ENCODE measurements at regions not wholly inside any gene's neighbourhood (a gene's known extent, or its start where the extent isn't known, plus 50 kb on each side); places are given as distances from the start of the nearest gene placed in this dataset.

- Histone ChIP-seq H3K27me3 (ENCODE audit: control insufficient read depth, insufficient read depth, low read length) (peaks cover 19% of the 10 kb centered on the region), H3K4me2 (ENCODE audit: extremely low read depth, insufficient read depth, low read length) (no peak overlapping the region)
These were observed 162.6 kb upstream of the FHL2 start for GRCh38 chr2:105561401-105561800.

GRCh38 chr2:105560157-105560556 is 161.3 kb upstream of the FHL2 start:
- DNase-seq (ENCODE audit: low read depth in 2 of 2), result no peak
- no peak overlapping the region for H3K9ac ChIP-seq (ENCODE audit: insufficient read depth, low read length)
- H3K4me1 ChIP-seq (ENCODE audit: control insufficient read depth, extremely low read depth, insufficient read depth, low read length), result no peaks in the 10 kb centered on the region
- no peak overlapping the region for H2AFZ ChIP-seq (ENCODE audit: low read length)
- H3K27me3 ChIP-seq (ENCODE audit: control insufficient read depth, insufficient read depth, low read length), result peaks cover 21% of the 10 kb centered on the region
- H3K27ac ChIP-seq (ENCODE audit: insufficient read depth, low read length), result no peak overlapping the region
- H3K36me3 ChIP-seq (ENCODE audit: control insufficient read depth, insufficient read depth, low read length), result no peaks in the 10 kb centered on the region
- no peak for TF ChIP-seq CTCF (conservative IDR thresholded peaks at IDR 0.05 in 1 of 2, IDR thresholded peaks at IDR 0.05 in 1 of 2; ENCODE audit: low read depth in 1 of 2, low read length in 2 of 2)
- TF ChIP-seq EZH2 (IDR thresholded peaks at IDR 0.05; ENCODE audit: low read length, missing control alignments), result no peak
- no peak overlapping the region for H3K4me2 ChIP-seq (ENCODE audit: extremely low read depth, insufficient read depth, low read length)
- no peaks in the 10 kb centered on the region for H4K20me1 ChIP-seq (ENCODE audit: control insufficient read depth, extremely low read depth, insufficient read depth, low read length)
- H3K79me2 ChIP-seq (ENCODE audit: control insufficient read depth, insufficient read depth, low read length), result no peaks in the 10 kb centered on the region
- no peaks in the 10 kb centered on the region for H3K9me3 ChIP-seq (ENCODE audit: control insufficient read depth, insufficient read depth, low read depth, low read length)
- H3K4me3 ChIP-seq (replicated peaks in 1 of 4; ENCODE audit: control extremely low read depth in 1 of 4, insufficient read depth in 1 of 4, low read depth in 3 of 4, low read length in 4 of 4), result no peak overlapping the region

More at GRCh38 chr2:105561401-105561800, 162.6 kb upstream of the FHL2 start:
- no peak for TF ChIP-seq EZH2 (IDR thresholded peaks at IDR 0.05; ENCODE audit: low read length, missing control alignments)
- no peak for TF ChIP-seq CTCF (conservative IDR thresholded peaks at IDR 0.05 in 1 of 2, IDR thresholded peaks at IDR 0.05 in 1 of 2; ENCODE audit: low read depth in 1 of 2, low read length in 2 of 2)
- no peaks in the 10 kb centered on the region for H3K36me3 ChIP-seq (ENCODE audit: control insufficient read depth, insufficient read depth, low read length)
- no peaks in the 10 kb centered on the region for H3K4me1 ChIP-seq (ENCODE audit: control insufficient read depth, extremely low read depth, insufficient read depth, low read length)
- no peak overlapping the region for H3K9ac ChIP-seq (ENCODE audit: insufficient read depth, low read length)
- H4K20me1 ChIP-seq (ENCODE audit: control insufficient read depth, extremely low read depth, insufficient read depth, low read length), result no peaks in the 10 kb centered on the region
- no peaks in the 10 kb centered on the region for H3K9me3 ChIP-seq (ENCODE audit: control insufficient read depth, insufficient read depth, low read depth, low read length)
- H3K27ac ChIP-seq (ENCODE audit: insufficient read depth, low read length), result no peak overlapping the region
- no peaks in the 10 kb centered on the region for H3K79me2 ChIP-seq (ENCODE audit: control insufficient read depth, insufficient read depth, low read length)
- no peak overlapping the region for H3K4me3 ChIP-seq (replicated peaks in 1 of 4; ENCODE audit: control extremely low read depth in 1 of 4, insufficient read depth in 1 of 4, low read depth in 3 of 4, low read length in 4 of 4)
- H2AFZ ChIP-seq (ENCODE audit: low read length), result no peak overlapping the region
- no peak for DNase-seq (ENCODE audit: low read depth in 2 of 2)

- Histone ChIP-seq H3K4me1 (ENCODE audit: control insufficient read depth, extremely low read depth, insufficient read depth, low read length) (peaks cover 3% of the 10 kb centered on the region), H3K9me3 (ENCODE audit: control insufficient read depth, insufficient read depth, low read depth, low read length) (no peaks in the 10 kb centered on the region), H3K27me3 (ENCODE audit: control insufficient read depth, insufficient read depth, low read length) (peaks cover 21% of the 10 kb centered on the region), H4K20me1 (ENCODE audit: control insufficient read depth, extremely low read depth, insufficient read depth, low read length) (no peaks in the 10 kb centered on the region), H3K36me3 (ENCODE audit: control insufficient read depth, insufficient read depth, low read length) (no peaks in the 10 kb centered on the region), H3K4me2 (ENCODE audit: extremely low read depth, insufficient read depth, low read length) (no peak overlapping the region), H3K4me3 (replicated peaks in 1 of 4; ENCODE audit: control extremely low read depth in 1 of 4, insufficient read depth in 1 of 4, low read depth in 3 of 4, low read length in 4 of 4) (no peak overlapping the region), H3K9ac (ENCODE audit: insufficient read depth, low read length) (no peak overlapping the region), H3K27ac (ENCODE audit: insufficient read depth, low read length) (no peak overlapping the region), H2AFZ (ENCODE audit: low read length) (no peak overlapping the region), H3K79me2 (ENCODE audit: control insufficient read depth, insufficient read depth, low read length) (no peaks in the 10 kb centered on the region)
- TF ChIP-seq CTCF (conservative IDR thresholded peaks at IDR 0.05 in 1 of 2, IDR thresholded peaks at IDR 0.05 in 1 of 2; ENCODE audit: low read depth in 1 of 2, low read length in 2 of 2) (no peak), EZH2 (IDR thresholded peaks at IDR 0.05; ENCODE audit: low read length, missing control alignments) (no peak)
- DNase-seq (ENCODE audit: low read depth in 2 of 2), result no peak
These were observed 158.4 kb upstream of the FHL2 start for GRCh38 chr2:105557021-105557920.
